GM04503 (cell line): ENCODE measurements at regions not wholly inside any gene's neighbourhood (a gene's known extent, or its start where the extent isn't known, plus 50 kb on each side); places are given as distances from the start of the nearest gene placed in this dataset.

Experiments
- DNase-seq: peaks from one replicate; pipeline ENCODE4 v3.0.0-alpha.2; 2012; ENCODE audit warnings: low read depth

GRCh38 chr1:163744301-163744887, 422.6 kb downstream of the NUF2 start:
- no peak for DNase-seq

DNA sequence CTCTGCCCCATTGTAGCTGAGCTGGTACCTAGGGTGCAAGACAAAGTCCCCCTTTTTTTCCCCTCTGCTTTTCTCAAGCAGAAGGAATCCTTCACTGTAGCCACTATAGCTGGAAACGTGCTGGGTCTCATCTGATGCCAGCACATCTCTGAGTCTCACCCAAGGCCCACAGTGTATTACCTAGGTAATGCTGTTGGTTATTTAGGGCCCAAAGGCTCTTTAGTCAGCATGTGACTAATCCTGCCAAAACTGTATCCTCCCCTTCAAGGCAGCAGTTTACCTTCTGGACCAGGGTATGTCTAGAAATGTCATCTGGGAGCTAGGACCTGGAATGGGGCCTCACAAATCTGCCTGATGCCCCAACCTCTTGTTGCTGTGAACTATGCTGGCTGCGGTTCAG, 423.4 kb downstream of the NUF2 start:
- DNase-seq: no peak

DNA sequence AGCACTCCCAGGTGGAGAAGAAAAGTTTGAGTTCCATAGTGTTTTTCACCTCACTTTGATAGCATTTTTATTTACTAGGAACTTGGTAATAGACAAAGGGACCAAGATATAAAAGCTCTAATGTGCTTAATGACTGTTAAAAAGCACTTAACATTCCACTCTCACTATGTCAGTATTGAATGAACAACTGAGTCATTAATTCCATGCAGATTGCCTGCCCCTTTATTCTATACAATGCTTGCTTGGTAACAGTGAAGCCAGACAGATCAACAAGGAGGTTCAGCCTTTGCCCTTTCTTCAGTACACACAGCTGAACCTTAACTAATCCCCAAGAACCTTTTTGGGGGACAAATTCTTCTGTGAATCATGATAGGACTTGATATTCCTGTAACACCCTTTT, 425.5 kb downstream of the NUF2 start:
- DNase-seq: no peak

- no peak for DNase-seq
Measured at GRCh38 chr1:163747855-163748254, 426.1 kb downstream of the NUF2 start.

DNA sequence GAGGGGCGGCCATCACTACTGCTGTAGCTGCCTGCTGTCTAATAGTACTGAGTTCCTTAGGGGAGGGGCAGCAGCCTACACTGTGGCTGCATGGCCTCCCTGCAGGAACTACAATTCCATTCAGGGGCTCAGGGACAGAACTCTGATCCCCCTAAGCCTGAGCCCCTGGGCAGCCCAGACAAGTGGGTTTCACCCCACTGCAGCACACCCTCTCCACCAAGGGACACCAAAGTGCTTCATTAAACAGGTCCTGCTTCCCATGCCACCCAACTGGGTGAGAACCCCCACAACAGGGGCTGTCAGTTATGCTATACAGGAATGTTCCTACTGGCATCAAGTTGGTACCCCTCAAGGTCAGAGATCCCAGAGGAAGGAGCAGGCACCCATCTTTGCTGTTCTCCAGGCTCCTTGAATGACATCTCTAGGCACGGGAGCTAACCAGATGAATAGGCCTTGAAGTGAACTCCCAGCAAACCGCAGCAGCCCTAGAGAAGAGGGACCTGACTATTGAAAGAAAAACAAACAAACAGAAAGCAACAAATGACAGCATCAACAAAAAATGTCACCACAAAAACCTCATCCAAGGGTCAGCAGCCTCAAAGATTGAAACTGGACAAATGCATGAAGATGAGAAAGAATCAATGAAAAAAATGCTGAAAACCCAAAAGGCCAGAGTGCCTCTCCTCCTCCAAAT, 437.4 kb downstream of the NUF2 start:
- no peak for DNase-seq

- no peak for DNase-seq
Measured at GRCh38 chr1:163761898-163762297, 440.1 kb downstream of the NUF2 start.

GRCh38 chr1:163766257-163766918, 444.6 kb downstream of the NUF2 start:
- DNase-seq: no peak

GRCh38 chr1:163768576-163768975, 446.8 kb downstream of the NUF2 start:
- no peak for DNase-seq

GRCh38 chr1:163770265-163770664, 448.5 kb downstream of the NUF2 start:
- no peak for DNase-seq

DNA sequence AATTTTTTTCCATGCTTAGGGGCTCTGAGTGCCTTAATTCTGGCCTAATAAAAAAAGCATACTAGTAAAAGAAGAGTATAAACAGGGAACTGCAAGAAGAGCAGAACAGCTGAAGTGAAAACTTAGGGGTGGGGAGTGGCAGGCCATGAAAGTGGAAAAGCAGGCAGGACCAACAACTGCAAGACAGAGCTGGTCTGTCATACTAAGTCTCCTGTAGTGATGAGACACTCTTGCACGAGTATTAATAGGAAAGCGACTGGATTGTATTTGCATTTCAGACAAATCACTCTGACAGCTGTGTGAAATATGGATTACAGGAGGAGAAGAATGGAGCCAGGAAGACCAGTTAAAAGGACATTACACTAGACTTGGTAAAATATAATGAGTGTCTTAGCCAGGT, 449.9 kb downstream of the NUF2 start:
- no peak for DNase-seq

DNA sequence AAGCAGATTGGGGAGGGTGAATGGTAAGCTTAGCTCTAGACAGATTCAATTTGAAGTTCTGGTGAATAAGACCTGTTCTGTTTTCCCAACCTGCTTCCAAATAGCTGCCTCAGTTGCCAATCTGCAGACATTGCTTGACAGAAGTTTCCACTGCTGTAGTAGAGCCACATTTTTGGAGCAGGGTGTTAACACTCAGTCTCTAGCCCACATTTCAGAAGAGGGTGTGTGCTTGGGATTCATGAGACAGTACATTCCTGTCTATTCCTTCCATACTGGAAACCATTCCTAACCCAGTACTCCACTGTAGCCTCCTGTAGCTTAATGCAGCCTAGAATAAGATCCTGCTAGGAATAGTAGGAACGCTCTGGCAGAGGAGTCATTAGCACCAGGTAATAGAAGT, 450.5 kb downstream of the NUF2 start:
- DNase-seq: no peak

- no peak for DNase-seq
Measured at GRCh38 chr1:163773396-163773795, 451.6 kb downstream of the NUF2 start.

- DNase-seq: no peak
Measured at GRCh38 chr1:163774401-163774945, 452.7 kb downstream of the NUF2 start.

GRCh38 chr1:163774978-163775620, 453.3 kb downstream of the NUF2 start:
- no peak for DNase-seq

DNA sequence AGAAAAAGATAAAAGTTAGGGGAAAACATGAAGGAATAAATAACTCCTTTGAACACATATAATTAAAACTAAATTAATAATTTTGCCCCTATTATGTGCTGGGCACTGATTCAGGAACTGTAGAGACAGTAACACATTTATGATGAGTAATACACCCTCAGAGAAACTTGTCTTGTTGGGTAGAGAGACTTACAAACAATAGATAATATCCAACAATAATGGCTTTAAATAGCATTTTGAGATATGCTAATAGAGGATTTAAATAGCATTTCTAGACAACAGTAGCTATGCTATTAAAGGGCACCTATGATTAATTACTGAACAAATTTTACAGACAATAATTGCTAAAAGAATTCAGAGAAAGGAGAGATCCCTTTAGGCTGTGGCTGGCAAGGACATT, 455.5 kb downstream of the NUF2 start:
- DNase-seq: no peak

GRCh38 chr1:163781146-163781545, 459.4 kb downstream of the NUF2 start:
- DNase-seq: no peak

GRCh38 chr1:163785868-163786405, 464.2 kb downstream of the NUF2 start:
- DNase-seq: no peak

DNA sequence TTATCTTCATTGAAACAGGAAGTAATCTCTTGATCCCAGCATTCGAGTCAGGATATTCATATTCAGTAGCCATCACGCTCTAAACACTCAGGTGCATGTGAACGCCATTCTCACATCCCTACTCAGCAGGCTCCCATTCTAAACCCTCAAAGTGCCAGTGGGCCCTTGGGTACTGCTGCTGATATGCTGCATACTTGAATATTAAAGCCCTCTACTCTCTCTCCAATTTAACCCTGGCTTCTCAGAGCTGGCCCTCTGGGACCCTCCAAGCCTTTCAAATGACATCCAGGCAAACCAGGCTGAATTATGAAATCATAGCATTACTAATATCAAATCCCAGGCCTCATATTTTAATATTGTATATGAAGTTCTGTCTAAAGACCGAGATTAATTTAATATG, 468.2 kb downstream of the NUF2 start:
- DNase-seq: no peak

DNA sequence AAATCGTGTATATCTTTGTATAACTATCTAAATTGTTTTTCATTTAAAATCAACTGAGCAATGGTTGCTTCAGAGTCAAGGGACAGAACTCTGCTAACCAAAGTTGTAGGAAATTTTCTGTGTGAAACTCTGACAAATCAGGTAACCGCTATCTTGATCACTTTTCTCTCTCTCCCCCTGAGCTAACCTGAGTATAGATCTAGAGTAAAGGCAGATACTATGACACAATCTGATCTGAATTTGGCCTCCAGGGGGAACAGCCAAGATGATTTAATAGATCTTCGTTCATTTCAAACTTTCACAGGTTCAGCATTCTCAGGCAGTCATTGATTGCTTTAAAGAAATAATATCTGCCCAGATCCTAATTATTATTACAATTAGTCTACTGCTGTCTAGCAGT, 472.8 kb downstream of the NUF2 start:
- DNase-seq: no peak

DNA sequence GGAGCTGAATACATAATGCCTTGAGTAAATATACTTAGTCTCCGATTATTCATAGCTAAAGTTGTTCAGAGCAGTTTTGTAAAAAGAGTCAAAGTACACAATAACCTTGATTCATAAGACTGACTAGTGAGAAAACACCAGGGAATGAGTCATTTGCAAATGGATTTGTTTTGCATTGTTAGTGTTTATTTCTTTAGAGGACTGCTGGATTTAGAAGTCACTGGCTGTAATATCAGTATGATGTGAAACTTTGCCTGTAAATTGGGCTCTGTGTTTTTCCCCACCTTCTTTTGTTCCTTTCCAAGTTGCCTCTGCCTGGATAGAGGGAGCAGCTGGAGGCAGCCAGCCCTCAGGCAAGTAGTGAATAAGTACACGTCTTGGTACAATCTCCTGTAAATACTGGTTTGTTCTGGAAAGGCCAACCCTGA, 474.7 kb downstream of the NUF2 start:
- DNase-seq: peak; percentile 15

- DNase-seq: no peak
Measured at GRCh38 chr1:163797816-163798215, 476.1 kb downstream of the NUF2 start.

DNA sequence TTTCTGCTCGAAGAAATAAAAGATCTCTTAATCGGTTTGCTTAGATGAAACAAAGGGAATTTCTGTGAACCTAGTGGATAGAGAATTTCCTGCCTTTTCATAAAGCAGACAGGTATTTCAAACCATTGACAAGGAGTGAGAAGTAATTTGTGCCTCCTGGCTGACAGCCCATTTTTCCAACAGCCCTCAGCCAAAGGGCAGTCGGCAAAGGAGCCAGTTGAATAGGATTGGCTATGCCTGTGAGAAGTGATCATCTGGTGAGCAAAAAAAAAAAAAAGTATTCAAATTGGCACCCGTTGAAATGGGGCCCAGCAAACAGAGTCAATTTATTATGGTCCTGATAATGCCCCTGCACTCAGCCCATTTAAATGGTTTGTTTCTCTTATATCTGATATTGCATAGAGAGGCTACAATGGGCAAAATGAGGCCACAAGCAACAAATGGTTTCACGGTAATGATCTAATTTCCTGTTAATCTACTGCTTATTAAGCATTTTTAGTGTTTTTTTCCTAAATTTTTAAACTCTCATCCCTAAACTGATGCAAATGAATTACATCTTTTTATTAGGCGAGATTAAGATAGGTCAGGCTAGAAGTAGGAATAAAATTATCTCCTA, 477.5 kb downstream of the NUF2 start:
- no peak for DNase-seq
